ENCODE measurements at regions not wholly inside any gene's neighbourhood (a gene's known extent, or its start where the extent isn't known, plus 50 kb on each side); places are given as distances from the start of the nearest gene placed in this dataset.
A peak's percentile ranks its signal among the peaks of the same experiment; 100 is the strongest.
"Not testable (repeated sequence)": the region's sequence is repeated elsewhere in the genome, so short reads cannot be mapped to it uniquely, and the experiment has no call there.

DNA sequence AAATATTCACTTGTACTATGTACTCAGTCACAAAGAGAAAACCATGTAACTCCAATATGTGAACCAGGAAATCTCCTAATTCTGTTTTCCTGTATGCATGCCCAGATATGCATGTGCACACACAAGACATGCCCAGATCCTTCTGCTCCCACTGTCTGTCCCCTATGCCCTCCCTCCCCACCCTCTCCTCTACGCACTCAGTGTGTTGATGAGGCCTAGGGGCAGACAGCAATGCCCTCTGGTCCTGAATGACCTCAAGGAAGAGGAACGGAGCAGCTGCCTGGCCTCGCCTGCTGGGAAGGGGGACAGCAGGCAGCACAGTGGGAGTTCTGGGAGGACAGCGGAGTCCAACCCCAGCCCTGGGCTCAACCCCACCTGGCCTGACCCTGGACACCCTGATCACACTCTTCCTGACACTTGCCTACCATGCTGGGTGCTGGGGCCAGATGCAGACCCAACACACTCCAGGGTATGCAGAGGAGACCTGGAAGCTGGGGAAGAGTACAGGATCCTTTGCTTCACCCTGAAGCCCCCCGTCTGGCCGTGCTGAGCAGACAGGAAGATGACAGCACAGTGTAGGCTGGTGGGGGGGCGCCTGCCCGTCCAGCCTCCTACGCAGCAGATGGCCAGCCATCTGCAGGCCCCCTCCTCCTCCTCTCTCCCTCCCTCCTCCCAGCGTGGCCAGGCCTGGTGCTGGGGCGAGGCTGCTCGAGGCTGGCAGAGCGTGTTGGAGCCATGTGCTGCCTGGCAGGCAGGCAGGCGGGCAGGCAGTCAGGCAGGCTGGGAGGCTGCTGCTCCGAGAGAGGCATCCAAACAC lies 106.6 kb upstream of the NCOR2 start:
- 70% methylated on average over 6 of the region's 15 CpGs; no CpG with 5 or more reads in 1 of the 2 donors for WGBS, 2 donors (ENCODE audit: low coverage in 1 of 2)
- H3K4me3 ChIP-seq, result no peak overlapping the region
- peaks cover 0 to 56% (median 11%) of the 10 kb centered on the region in 3 donors for H3K4me1 ChIP-seq
- ATAC-seq, result no peak
- no peaks in the 10 kb centered on the region for H3K27me3 ChIP-seq
- H3K36me3 ChIP-seq, result no peaks in the 10 kb centered on the region
- TF ChIP-seq POLR2A (IDR thresholded peaks at IDR 0.05) (no peak), POLR2AphosphoS5 (IDR thresholded peaks at IDR 0.05) (no peak), EP300 (IDR thresholded peaks at IDR 0.05) (no peak)
- TF ChIP-seq, protein P1, sequence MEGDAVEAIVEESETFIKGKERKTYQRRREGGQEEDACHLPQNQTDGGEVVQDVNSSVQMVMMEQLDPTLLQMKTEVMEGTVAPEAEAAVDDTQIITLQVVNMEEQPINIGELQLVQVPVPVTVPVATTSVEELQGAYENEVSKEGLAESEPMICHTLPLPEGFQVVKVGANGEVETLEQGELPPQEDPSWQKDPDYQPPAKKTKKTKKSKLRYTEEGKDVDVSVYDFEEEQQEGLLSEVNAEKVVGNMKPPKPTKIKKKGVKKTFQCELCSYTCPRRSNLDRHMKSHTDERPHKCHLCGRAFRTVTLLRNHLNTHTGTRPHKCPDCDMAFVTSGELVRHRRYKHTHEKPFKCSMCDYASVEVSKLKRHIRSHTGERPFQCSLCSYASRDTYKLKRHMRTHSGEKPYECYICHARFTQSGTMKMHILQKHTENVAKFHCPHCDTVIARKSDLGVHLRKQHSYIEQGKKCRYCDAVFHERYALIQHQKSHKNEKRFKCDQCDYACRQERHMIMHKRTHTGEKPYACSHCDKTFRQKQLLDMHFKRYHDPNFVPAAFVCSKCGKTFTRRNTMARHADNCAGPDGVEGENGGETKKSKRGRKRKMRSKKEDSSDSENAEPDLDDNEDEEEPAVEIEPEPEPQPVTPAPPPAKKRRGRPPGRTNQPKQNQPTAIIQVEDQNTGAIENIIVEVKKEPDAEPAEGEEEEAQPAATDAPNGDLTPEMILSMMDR (IDR thresholded peaks at IDR 0.05), result no peak
- peak overlapping the region in 3 of 4 donors; percentile 54 to 78 (median 65) for H3K27ac ChIP-seq
- peaks cover 0 to 5% (median 0%) of the 10 kb centered on the region in 3 donors for H3K9me3 ChIP-seq

DNA sequence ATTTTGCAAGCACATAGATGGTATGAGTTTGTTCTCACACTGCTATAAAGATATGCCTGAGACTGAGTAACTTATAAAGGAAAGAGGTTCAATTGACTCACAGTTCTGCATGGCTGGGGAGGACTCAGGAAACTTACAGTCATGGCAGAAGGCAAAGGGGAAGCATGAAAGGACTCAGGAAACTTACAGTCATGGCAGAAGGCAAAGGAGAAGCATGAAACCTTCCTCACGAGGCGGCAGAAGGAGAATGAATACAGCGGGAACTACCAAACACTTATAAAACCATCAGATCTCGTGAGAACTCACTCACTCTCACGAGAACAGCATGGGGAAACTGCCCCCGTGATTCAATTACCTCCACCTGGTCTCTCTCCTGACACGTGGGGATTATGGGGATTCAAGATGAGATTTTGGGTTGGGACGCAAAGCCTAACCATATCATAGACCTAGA lies 101.9 kb upstream of the NCOR2 start:
- ATAC-seq, result not testable (repeated sequence)
- WGBS, 2 donors (ENCODE audit: low coverage in 1 of 2), result 76 to 86% methylated on average over 7 to 8 of the region's 8 CpGs

DNA sequence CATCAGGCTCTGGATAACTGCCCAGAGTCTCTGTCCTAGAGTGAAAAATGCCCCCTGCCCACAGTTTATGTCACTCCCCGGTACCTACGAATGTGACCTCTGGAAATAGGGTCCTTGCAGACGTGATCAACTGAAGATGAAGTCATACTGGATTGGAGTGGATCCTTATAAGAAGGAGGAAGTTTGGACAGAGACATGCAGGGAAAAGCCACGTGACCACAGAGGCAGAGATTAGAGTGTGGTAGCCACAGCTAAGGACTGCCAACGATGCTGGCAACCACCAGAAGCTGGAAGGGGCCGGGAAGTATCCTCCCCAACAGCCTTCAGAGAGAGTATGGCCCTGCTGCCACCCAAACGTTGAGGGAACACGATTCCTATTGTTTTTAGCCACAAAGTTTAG lies 101.2 kb upstream of the NCOR2 start:
- H3K36me3 ChIP-seq, result no peaks in the 10 kb centered on the region
- 22 to 44% methylated on average over 2 to 7 of the region's 8 CpGs for WGBS, 2 donors (ENCODE audit: low coverage in 1 of 2)
- peaks cover 3 to 25% (median 5%) of the 10 kb centered on the region in 3 donors for H3K4me1 ChIP-seq
- H3K9me3 ChIP-seq, result peaks cover 0 to 16% (median 0%) of the 10 kb centered on the region in 3 donors
- TF ChIP-seq POLR2AphosphoS5 (IDR thresholded peaks at IDR 0.05) (no peak), EP300 (IDR thresholded peaks at IDR 0.05) (no peak), POLR2A (IDR thresholded peaks at IDR 0.05) (no peak)
- TF ChIP-seq, protein P1 (IDR thresholded peaks at IDR 0.05), result no peak
- H3K4me3 ChIP-seq, result no peak overlapping the region
- H3K27ac ChIP-seq, result peak overlapping the region in 3 of 4 donors; percentile 26 to 61 (median 49)
- no peaks in the 10 kb centered on the region for H3K27me3 ChIP-seq
- ATAC-seq, result no peak

More for the DNA sequence above, 101.9 kb upstream of the NCOR2 start:
- H3K4me3 ChIP-seq, H3K27me3 ChIP-seq, H3K36me3 ChIP-seq: not testable (repeated sequence)
- H3K27ac ChIP-seq, result peak overlapping the region in 3 of 4 donors; percentile 26 to 61 (median 49)
- H3K4me1 ChIP-seq, result peaks cover 3 to 28% (median 5%) of the 10 kb centered on the region in 3 donors
- peaks cover 0 to 16% (median 0%) of the 10 kb centered on the region in 3 donors for H3K9me3 ChIP-seq

DNA sequence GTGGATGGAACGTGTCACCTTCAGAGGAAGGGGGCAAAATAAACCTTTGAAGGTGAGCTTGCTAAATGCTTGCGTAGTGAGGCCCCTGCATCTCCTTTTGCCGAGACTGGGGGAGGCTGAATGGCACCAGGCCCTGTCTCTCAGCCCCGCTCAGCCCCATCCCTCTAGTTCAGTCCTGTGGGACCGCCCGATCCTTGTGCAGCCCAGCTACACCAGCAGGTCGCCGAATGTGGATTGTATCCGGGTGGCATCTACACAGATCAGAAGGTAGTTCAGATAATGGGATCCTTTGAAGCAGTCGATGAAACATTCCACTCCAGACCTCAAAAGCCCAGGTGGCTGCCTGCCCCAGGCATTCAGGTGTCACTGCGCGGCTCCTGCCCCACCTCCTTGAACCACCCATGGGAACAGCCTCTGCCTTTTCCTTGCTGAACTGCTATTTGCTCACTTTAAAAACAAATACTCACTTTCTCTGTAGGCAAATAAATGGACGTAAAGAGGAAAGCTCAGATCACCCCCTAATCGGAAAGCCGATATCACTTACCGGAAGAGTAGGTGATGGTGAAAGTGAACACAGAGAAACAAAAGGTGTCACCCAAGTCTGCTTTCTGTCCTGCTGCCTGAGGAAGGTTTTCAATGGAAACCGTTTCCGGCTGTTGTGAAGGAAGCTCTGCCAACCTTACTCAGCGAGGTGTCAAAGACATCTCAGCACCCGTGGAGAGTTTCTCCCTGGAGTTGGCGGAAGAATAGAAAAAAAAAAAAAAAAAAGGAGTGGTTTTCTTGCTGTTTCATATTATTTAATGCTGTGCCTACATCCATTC lies 100.3 kb upstream of the NCOR2 start:
- TF ChIP-seq POLR2A (IDR thresholded peaks at IDR 0.05) (no peak), POLR2AphosphoS5 (IDR thresholded peaks at IDR 0.05) (peak; percentile 66)
- TF ChIP-seq, protein P1 (IDR thresholded peaks at IDR 0.05), result peak in 1 of 4 experiments; percentile 16
- Histone ChIP-seq H3K9me3 (peaks cover 0 to 16% (median 0%) of the 10 kb centered on the region in 3 donors), H3K27ac (peak overlapping the region in 3 of 4 donors; percentile 49 to 64 (median 61)), H3K36me3 (no peaks in the 10 kb centered on the region), H3K27me3 (no peaks in the 10 kb centered on the region), H3K4me3 (no peak overlapping the region), H3K4me1 (peaks cover 3 to 33% (median 5%) of the 10 kb centered on the region in 3 donors)
- peak; percentile 65 for ATAC-seq
- 36 to 53% methylated on average over 6 to 12 of the region's 21 CpGs for WGBS, 2 donors (ENCODE audit: low coverage in 1 of 2)

DNA sequence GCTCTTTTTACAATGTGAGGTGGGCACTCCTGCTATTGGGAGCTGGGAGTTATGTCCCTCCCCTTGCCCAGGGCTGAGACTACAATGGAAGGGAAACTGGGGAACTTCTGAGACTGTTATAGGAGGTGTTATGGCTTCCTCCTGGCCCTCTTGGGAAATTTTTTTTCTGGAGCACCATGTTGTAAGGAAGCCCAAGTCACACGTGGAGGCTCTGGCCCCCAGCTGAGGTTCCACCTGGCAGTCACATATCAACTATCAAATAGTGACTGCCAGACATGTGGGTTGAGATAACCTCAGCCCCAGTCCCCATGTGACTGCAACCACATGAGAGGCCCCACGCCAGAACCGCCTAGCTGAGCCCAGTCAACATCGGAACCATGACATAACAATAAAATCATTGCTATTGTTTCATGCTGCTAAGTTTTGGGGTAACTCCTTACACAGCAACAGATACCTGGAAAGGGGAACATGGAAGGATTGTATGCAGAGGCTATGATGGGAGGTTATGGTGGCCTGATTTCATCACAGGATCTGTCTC lies 99.4 kb upstream of the NCOR2 start:
- no peak for ATAC-seq
- no peaks in the 10 kb centered on the region for H3K27me3 ChIP-seq
- 91 to 100% methylated on average over 2 to 4 of the region's 4 CpGs for WGBS, 2 donors (ENCODE audit: low coverage in 1 of 2)
- H3K27ac ChIP-seq, result no peak overlapping the region
- TF ChIP-seq EP300 (IDR thresholded peaks at IDR 0.05), result no peak
- TF ChIP-seq POLR2AphosphoS5 (IDR thresholded peaks at IDR 0.05), result no peak
- TF ChIP-seq, protein P1 (IDR thresholded peaks at IDR 0.05), result no peak
- TF ChIP-seq POLR2A (IDR thresholded peaks at IDR 0.05), result no peak
- H3K4me3 ChIP-seq, result no peak overlapping the region
- no peaks in the 10 kb centered on the region for H3K36me3 ChIP-seq
- H3K4me1 ChIP-seq, result peaks cover 3 to 33% (median 5%) of the 10 kb centered on the region in 3 donors
- peaks cover 0 to 16% (median 0%) of the 10 kb centered on the region in 3 donors for H3K9me3 ChIP-seq

Data from gastroesophageal sphincter (tissue), 4 donors.